ENCODE measurements at regions not wholly inside any gene's neighbourhood (a gene's known extent, or its start where the extent isn't known, plus 50 kb on each side); places are given as distances from the start of the nearest gene placed in this dataset.
"Not testable (repeated sequence)": the region's sequence is repeated elsewhere in the genome, so short reads cannot be mapped to it uniquely, and the experiment has no call there.

- Histone ChIP-seq H3K27me3 (replicated peaks; ENCODE audit: control insufficient read depth, insufficient read depth, low read length) (no peaks in the 10 kb centered on the region), H3K9ac (ENCODE audit: low read length) (no peak overlapping the region), H3K36me3 (ENCODE audit: control insufficient read depth, insufficient read depth, low read length, severe bottlenecking) (no peaks in the 10 kb centered on the region), H3K4me3 (ENCODE audit: low read length) (no peak overlapping the region), H3K4me1 (ENCODE audit: control insufficient read depth, insufficient read depth, low read length) (no peaks in the 10 kb centered on the region), H3K9me3 (ENCODE audit: control insufficient read depth, low read length) (peaks cover 7% of the 10 kb centered on the region)
- no peak for DNase-seq (ENCODE audit: low read depth)
Observed at GRCh38 chr3:159667261-159667660, 321.4 kb upstream of the IL12A start.

- H3K9ac ChIP-seq (ENCODE audit: low read length), result no peak overlapping the region
- H3K27me3 ChIP-seq (replicated peaks; ENCODE audit: control insufficient read depth, insufficient read depth, low read length), result no peaks in the 10 kb centered on the region
- H3K9me3 ChIP-seq (ENCODE audit: control insufficient read depth, low read length), result no peaks in the 10 kb centered on the region
- H3K4me1 ChIP-seq (ENCODE audit: control insufficient read depth, insufficient read depth, low read length), result no peaks in the 10 kb centered on the region
- no peak for DNase-seq (ENCODE audit: low read depth)
- H3K4me3 ChIP-seq (ENCODE audit: low read length), result no peak overlapping the region
- H3K36me3 ChIP-seq (ENCODE audit: control insufficient read depth, insufficient read depth, low read length, severe bottlenecking), result no peaks in the 10 kb centered on the region
Observed at GRCh38 chr3:159668461-159668860, 320.2 kb upstream of the IL12A start.

DNA sequence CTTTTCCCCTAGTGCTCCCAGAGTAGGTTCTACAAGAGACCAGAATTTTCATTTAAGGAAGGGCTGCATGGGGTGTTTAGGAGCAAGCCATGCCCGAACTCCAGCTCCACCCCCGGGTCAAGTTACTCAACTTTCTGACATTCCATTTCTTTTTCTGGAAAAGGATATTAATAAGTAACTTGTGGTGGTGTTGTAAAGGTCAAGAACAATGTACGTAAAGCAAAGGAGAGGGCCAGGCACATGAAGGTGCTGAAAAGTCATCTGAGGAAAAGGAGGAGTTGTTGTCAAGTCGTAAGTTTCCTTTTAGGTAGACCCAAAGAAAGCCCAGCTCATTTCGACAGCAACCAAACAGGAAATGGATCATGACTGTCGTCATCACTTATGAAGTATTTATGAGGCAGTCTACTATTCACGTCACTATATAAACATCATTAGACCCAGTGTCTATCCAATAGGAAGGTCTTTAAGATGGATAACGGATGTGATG, 319.6 kb upstream of the IL12A start:
- peak; percentile 3 for DNase-seq (ENCODE audit: low read depth)
- Histone ChIP-seq H3K9ac (ENCODE audit: low read length) (no peak overlapping the region), H3K27me3 (replicated peaks; ENCODE audit: control insufficient read depth, insufficient read depth, low read length) (no peaks in the 10 kb centered on the region), H3K4me1 (ENCODE audit: control insufficient read depth, insufficient read depth, low read length) (no peaks in the 10 kb centered on the region), H3K9me3 (ENCODE audit: control insufficient read depth, low read length) (no peaks in the 10 kb centered on the region), H3K4me3 (ENCODE audit: low read length) (no peak overlapping the region), H3K36me3 (ENCODE audit: control insufficient read depth, insufficient read depth, low read length, severe bottlenecking) (no peaks in the 10 kb centered on the region)

GRCh38 chr3:159669766-159670165, 318.9 kb upstream of the IL12A start:
- Histone ChIP-seq H3K27me3 (replicated peaks; ENCODE audit: control insufficient read depth, insufficient read depth, low read length) (no peaks in the 10 kb centered on the region), H3K9me3 (ENCODE audit: control insufficient read depth, low read length) (no peaks in the 10 kb centered on the region), H3K9ac (ENCODE audit: low read length) (no peak overlapping the region), H3K36me3 (ENCODE audit: control insufficient read depth, insufficient read depth, low read length, severe bottlenecking) (no peaks in the 10 kb centered on the region), H3K4me3 (ENCODE audit: low read length) (no peak overlapping the region), H3K4me1 (ENCODE audit: control insufficient read depth, insufficient read depth, low read length) (no peaks in the 10 kb centered on the region)
- DNase-seq (ENCODE audit: low read depth), result no peak

- H3K4me3 ChIP-seq (ENCODE audit: low read length), result no peak overlapping the region
- no peaks in the 10 kb centered on the region for H3K9me3 ChIP-seq (ENCODE audit: control insufficient read depth, low read length)
- H3K4me1 ChIP-seq (ENCODE audit: control insufficient read depth, insufficient read depth, low read length), result no peaks in the 10 kb centered on the region
- H3K36me3 ChIP-seq (ENCODE audit: control insufficient read depth, insufficient read depth, low read length, severe bottlenecking), result no peaks in the 10 kb centered on the region
- H3K9ac ChIP-seq (ENCODE audit: low read length), result no peak overlapping the region
- no peak for DNase-seq (ENCODE audit: low read depth)
- no peaks in the 10 kb centered on the region for H3K27me3 ChIP-seq (replicated peaks; ENCODE audit: control insufficient read depth, insufficient read depth, low read length)
Observed at GRCh38 chr3:159672728-159673688, 315.6 kb upstream of the IL12A start.

DNA sequence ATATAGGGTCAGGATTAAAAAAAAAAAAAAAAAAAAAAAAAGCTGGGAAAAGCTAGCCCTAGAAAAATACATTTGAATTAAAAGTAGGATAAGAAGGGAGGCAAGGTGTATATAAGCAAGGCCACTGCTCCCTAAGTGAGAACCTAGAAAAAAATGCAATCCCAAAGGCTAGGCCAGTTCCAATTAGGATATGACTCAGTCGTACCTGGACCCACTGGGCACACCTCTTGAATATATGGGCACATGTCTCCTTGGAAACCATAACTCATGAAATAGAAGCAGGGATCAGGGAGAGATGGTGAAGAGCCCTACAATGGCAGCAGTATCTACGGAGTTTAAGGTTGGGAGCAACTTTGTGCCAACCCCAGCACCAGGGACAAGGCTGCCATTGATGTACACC, 314.1 kb upstream of the IL12A start:
- Histone ChIP-seq H3K4me1 (ENCODE audit: control insufficient read depth, insufficient read depth, low read length) (no peaks in the 10 kb centered on the region), H3K4me3 (ENCODE audit: low read length) (no peak overlapping the region), H3K9ac (ENCODE audit: low read length) (no peak overlapping the region), H3K9me3 (ENCODE audit: control insufficient read depth, low read length) (no peaks in the 10 kb centered on the region), H3K36me3 (ENCODE audit: control insufficient read depth, insufficient read depth, low read length, severe bottlenecking) (no peaks in the 10 kb centered on the region), H3K27me3 (replicated peaks; ENCODE audit: control insufficient read depth, insufficient read depth, low read length) (no peaks in the 10 kb centered on the region)
- no peak for DNase-seq (ENCODE audit: low read depth)

DNA sequence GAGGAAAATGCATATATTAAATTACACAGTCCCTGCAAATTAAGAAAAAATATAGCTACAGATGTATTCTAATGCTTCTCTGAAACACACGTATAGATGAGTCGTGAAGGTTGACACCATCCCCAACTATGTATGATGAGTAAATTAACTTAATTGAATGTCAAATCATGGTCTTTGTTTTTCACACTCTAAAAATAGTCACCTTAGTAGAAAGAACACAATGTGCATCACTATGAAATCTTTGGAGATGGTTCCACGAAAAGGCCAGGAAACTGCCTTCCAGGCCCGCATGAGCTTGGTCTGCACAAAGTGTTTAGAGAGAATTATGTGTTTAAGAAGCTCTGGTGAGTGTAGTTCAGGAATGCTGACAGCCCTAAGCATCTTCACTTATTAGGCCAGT, 313.4 kb upstream of the IL12A start:
- Histone ChIP-seq H3K27me3 (replicated peaks; ENCODE audit: control insufficient read depth, insufficient read depth, low read length) (no peaks in the 10 kb centered on the region), H3K4me3 (ENCODE audit: low read length) (no peak overlapping the region), H3K9ac (ENCODE audit: low read length) (no peak overlapping the region), H3K9me3 (ENCODE audit: control insufficient read depth, low read length) (no peaks in the 10 kb centered on the region), H3K4me1 (ENCODE audit: control insufficient read depth, insufficient read depth, low read length) (no peaks in the 10 kb centered on the region), H3K36me3 (ENCODE audit: control insufficient read depth, insufficient read depth, low read length, severe bottlenecking) (no peaks in the 10 kb centered on the region)
- DNase-seq (ENCODE audit: low read depth), result no peak

DNA sequence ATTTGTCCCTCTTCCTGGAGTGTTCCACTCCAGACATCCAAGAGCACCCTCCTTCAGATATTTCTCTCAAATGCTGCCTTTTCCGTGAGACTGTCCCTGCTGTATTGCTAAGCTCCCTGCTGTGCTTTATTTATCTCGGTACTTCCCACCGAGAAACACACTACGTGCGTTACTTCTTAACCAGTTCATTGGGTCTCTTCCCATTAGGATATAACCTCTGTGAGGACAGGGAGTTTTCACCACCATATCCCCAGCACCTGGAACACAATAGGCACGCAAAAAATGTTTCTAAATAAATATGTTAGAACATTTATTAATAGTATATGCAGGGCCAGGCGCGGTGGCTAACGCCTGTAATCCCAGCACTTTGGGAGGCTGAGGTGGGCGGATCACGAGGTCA, 308.7 kb upstream of the IL12A start:
- Histone ChIP-seq H3K4me3 (ENCODE audit: low read length) (no peak overlapping the region), H3K36me3 (ENCODE audit: control insufficient read depth, insufficient read depth, low read length, severe bottlenecking) (no peaks in the 10 kb centered on the region), H3K9me3 (ENCODE audit: control insufficient read depth, low read length) (no peaks in the 10 kb centered on the region), H3K27me3 (replicated peaks; ENCODE audit: control insufficient read depth, insufficient read depth, low read length) (no peaks in the 10 kb centered on the region), H3K9ac (ENCODE audit: low read length) (no peak overlapping the region), H3K4me1 (ENCODE audit: control insufficient read depth, insufficient read depth, low read length) (no peaks in the 10 kb centered on the region)
- no peak for DNase-seq (ENCODE audit: low read depth)

DNA sequence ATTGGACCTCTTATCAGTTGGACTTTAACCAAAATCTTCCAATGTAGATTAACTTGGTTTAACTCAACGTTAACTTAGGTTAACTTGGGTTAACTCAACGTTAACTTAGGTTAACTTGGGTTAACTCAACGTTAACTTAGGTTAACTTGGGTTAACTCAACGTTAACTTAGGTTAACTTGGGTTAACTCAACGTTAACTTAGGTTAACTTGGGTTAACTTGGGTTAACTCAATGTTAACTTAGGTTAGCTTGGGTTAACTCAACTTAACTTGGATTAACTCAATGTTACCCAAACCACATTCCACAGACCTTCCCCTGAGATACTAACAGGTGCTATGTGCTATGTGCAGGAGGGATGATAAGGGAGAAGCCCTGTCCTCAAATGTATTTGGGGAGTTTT, 306.9 kb upstream of the IL12A start:
- not testable (repeated sequence) for H3K4me3 ChIP-seq (ENCODE audit: low read length); H3K9ac ChIP-seq (ENCODE audit: low read length)

GRCh38 chr3:159685801-159686200, 302.8 kb upstream of the IL12A start:
- DNase-seq (ENCODE audit: low read depth), result no peak
- no peaks in the 10 kb centered on the region for H3K27me3 ChIP-seq (replicated peaks; ENCODE audit: control insufficient read depth, insufficient read depth, low read length)
- H3K9ac ChIP-seq (ENCODE audit: low read length), result no peak overlapping the region
- no peaks in the 10 kb centered on the region for H3K36me3 ChIP-seq (ENCODE audit: control insufficient read depth, insufficient read depth, low read length, severe bottlenecking)
- H3K9me3 ChIP-seq (ENCODE audit: control insufficient read depth, low read length), result peaks cover 14% of the 10 kb centered on the region
- no peak overlapping the region for H3K4me3 ChIP-seq (ENCODE audit: low read length)
- no peaks in the 10 kb centered on the region for H3K4me1 ChIP-seq (ENCODE audit: control insufficient read depth, insufficient read depth, low read length)

More for the DNA sequence above, 306.9 kb upstream of the IL12A start:
- not testable (repeated sequence) for H3K27me3 ChIP-seq (replicated peaks; ENCODE audit: control insufficient read depth, insufficient read depth, low read length); DNase-seq (ENCODE audit: low read depth); H3K9me3 ChIP-seq (ENCODE audit: control insufficient read depth, low read length); H3K4me1 ChIP-seq (ENCODE audit: control insufficient read depth, insufficient read depth, low read length); H3K36me3 ChIP-seq (ENCODE audit: control insufficient read depth, insufficient read depth, low read length, severe bottlenecking)

DNA sequence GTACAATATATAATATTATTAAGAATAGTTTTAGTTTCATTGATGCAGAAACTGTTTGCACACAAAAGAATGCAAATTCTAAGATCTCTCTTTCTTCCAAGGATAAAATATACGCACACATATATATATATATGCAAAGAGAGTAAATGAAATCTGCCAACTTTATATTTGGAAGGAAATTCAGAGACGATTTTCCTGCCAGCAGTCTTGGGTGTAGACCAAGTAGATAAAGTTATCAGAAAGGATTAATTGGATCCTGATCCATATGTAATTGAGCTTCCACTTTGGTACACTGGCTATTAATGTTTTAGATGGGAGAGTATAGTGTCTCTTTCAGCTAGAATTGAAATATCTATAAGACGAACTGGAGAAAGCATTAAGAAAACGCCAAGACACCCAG, 295.4 kb upstream of the IL12A start:
- H3K4me3 ChIP-seq (ENCODE audit: low read length), result no peak overlapping the region
- H3K4me1 ChIP-seq (ENCODE audit: control insufficient read depth, insufficient read depth, low read length), result no peaks in the 10 kb centered on the region
- H3K9ac ChIP-seq (ENCODE audit: low read length), result no peak overlapping the region
- H3K9me3 ChIP-seq (ENCODE audit: control insufficient read depth, low read length), result peaks cover 4% of the 10 kb centered on the region
- no peaks in the 10 kb centered on the region for H3K27me3 ChIP-seq (replicated peaks; ENCODE audit: control insufficient read depth, insufficient read depth, low read length)
- DNase-seq (ENCODE audit: low read depth), result no peak
- no peaks in the 10 kb centered on the region for H3K36me3 ChIP-seq (ENCODE audit: control insufficient read depth, insufficient read depth, low read length, severe bottlenecking)

All from adipocyte (in vitro differentiated cells).